ENCODE measurements at regions not wholly inside any gene's neighbourhood (a gene's known extent, or its start where the extent isn't known, plus 50 kb on each side); places are given as distances from the start of the nearest gene placed in this dataset.

GRCh38 chrX:27924718-27925117 lies 56.5 kb downstream of the DCAF8L1 start:
- no peaks in the 10 kb centered on the region for H3K4me1 ChIP-seq
- H3K27me3 ChIP-seq: no peaks in the 10 kb centered on the region
- intact Hi-C loops (cut with DNase I; ENCODE audit: low total_unique reads): no loop called here
- no peaks in the 10 kb centered on the region for H3K9me3 ChIP-seq
- no peak for DNase-seq
- H3K36me3 ChIP-seq: no peaks in the 10 kb centered on the region
- no peak overlapping the region for H3K4me3 ChIP-seq
- H3K27ac ChIP-seq: no peak overlapping the region
- TF ChIP-seq EP300 (IDR thresholded peaks at IDR 0.05): no peak

DNA sequence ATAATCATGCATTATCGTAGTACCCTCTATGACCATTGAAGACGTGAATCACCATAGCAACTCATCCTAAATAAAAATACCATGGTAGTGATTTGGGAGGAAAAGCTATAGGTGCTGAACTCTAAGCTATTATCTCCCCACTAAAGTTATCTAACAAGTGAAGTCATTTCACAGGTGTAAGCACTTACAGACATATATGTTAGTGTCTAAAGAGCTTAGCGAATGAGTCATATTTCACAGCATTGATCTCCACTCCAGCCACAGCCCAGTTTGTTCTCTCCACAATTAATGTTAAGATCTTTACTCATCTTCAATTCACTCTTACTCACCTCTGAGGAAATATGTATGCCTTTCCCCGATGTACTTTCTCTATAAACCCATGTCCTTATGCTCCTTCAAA lies 57.0 kb downstream of the DCAF8L1 start:
- TF ChIP-seq POLR2A (IDR thresholded peaks at IDR 0.05): no peak
- no peak for TF ChIP-seq EP300 (IDR thresholded peaks at IDR 0.05)
- TF ChIP-seq, protein P1, sequence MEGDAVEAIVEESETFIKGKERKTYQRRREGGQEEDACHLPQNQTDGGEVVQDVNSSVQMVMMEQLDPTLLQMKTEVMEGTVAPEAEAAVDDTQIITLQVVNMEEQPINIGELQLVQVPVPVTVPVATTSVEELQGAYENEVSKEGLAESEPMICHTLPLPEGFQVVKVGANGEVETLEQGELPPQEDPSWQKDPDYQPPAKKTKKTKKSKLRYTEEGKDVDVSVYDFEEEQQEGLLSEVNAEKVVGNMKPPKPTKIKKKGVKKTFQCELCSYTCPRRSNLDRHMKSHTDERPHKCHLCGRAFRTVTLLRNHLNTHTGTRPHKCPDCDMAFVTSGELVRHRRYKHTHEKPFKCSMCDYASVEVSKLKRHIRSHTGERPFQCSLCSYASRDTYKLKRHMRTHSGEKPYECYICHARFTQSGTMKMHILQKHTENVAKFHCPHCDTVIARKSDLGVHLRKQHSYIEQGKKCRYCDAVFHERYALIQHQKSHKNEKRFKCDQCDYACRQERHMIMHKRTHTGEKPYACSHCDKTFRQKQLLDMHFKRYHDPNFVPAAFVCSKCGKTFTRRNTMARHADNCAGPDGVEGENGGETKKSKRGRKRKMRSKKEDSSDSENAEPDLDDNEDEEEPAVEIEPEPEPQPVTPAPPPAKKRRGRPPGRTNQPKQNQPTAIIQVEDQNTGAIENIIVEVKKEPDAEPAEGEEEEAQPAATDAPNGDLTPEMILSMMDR (IDR thresholded peaks at IDR 0.05): no peak
- no peak for TF ChIP-seq POLR2AphosphoS5 (IDR thresholded peaks at IDR 0.05)
- no peak overlapping the region for H3K4me3 ChIP-seq
- WGBS, 5 donors: 78 to 92% (median 86%) methylated on average over 4 of the region's 4 CpGs
- intact Hi-C loops (cut with DNase I; ENCODE audit: low total_unique reads): no loop called here
- H3K27ac ChIP-seq: no peak overlapping the region
- no peaks in the 10 kb centered on the region for H3K36me3 ChIP-seq
- no peak for DNase-seq
- no peaks in the 10 kb centered on the region for H3K9me3 ChIP-seq
- H3K4me1 ChIP-seq: no peaks in the 10 kb centered on the region
- H3K27me3 ChIP-seq: no peaks in the 10 kb centered on the region

GRCh38 chrX:27918799-27919198 lies 62.5 kb downstream of the DCAF8L1 start:
- intact Hi-C loops (cut with DNase I; ENCODE audit: low total_unique reads): no loop called here
- Histone ChIP-seq H3K27ac (no peak overlapping the region), H3K27me3 (no peaks in the 10 kb centered on the region), H3K4me3 (no peak overlapping the region), H3K4me1 (no peaks in the 10 kb centered on the region), H3K9me3 (no peaks in the 10 kb centered on the region), H3K36me3 (no peaks in the 10 kb centered on the region)
- DNase-seq: peak in 1 of 2 donors; percentile 37
- WGBS, 5 donors: 51 to 69% (median 59%) methylated on average over 3 of the region's 3 CpGs
- TF ChIP-seq EP300 (IDR thresholded peaks at IDR 0.05) (no peak), POLR2A (IDR thresholded peaks at IDR 0.05) (no peak), POLR2AphosphoS5 (IDR thresholded peaks at IDR 0.05) (no peak)
- TF ChIP-seq, protein P1 (IDR thresholded peaks at IDR 0.05): no peak

GRCh38 chrX:27917713-27918500 lies 63.3 kb downstream of the DCAF8L1 start:
- no peak overlapping the region for H3K27ac ChIP-seq
- 64 to 82% (median 70%) methylated on average over 6 of the region's 6 CpGs for WGBS, 5 donors
- H3K9me3 ChIP-seq: no peaks in the 10 kb centered on the region
- H3K4me3 ChIP-seq: no peak overlapping the region
- no peaks in the 10 kb centered on the region for H3K36me3 ChIP-seq
- no peak for DNase-seq
- no peaks in the 10 kb centered on the region for H3K4me1 ChIP-seq
- no peaks in the 10 kb centered on the region for H3K27me3 ChIP-seq
- TF ChIP-seq, protein P1 (IDR thresholded peaks at IDR 0.05): no peak
- no peak for TF ChIP-seq POLR2A (IDR thresholded peaks at IDR 0.05)
- no peak for TF ChIP-seq EP300 (IDR thresholded peaks at IDR 0.05)
- no peak for TF ChIP-seq POLR2AphosphoS5 (IDR thresholded peaks at IDR 0.05)
- intact Hi-C loops (cut with DNase I; ENCODE audit: low total_unique reads): no loop called here

- Histone ChIP-seq H3K9me3 (no peaks in the 10 kb centered on the region), H3K4me3 (no peak overlapping the region), H3K4me1 (no peaks in the 10 kb centered on the region), H3K27ac (no peak overlapping the region), H3K36me3 (no peaks in the 10 kb centered on the region), H3K27me3 (no peaks in the 10 kb centered on the region)
- TF ChIP-seq EP300 (IDR thresholded peaks at IDR 0.05): no peak
- TF ChIP-seq, protein P1 (IDR thresholded peaks at IDR 0.05): no peak
- TF ChIP-seq POLR2A (IDR thresholded peaks at IDR 0.05): no peak
- TF ChIP-seq POLR2AphosphoS5 (IDR thresholded peaks at IDR 0.05): no peak
- DNase-seq: peak in 1 of 2 donors; percentile 9
- WGBS, 5 donors: 42 to 77% (median 64%) methylated on average over 3 of the region's 3 CpGs
- intact Hi-C loops (cut with DNase I; ENCODE audit: low total_unique reads): no loop called here
Observed at GRCh38 chrX:27915617-27916016, 65.6 kb downstream of the DCAF8L1 start.
